ENCODE measurements at regions not wholly inside any gene's neighbourhood (a gene's known extent, or its start where the extent isn't known, plus 50 kb on each side); places are given as distances from the start of the nearest gene placed in this dataset.

DNA sequence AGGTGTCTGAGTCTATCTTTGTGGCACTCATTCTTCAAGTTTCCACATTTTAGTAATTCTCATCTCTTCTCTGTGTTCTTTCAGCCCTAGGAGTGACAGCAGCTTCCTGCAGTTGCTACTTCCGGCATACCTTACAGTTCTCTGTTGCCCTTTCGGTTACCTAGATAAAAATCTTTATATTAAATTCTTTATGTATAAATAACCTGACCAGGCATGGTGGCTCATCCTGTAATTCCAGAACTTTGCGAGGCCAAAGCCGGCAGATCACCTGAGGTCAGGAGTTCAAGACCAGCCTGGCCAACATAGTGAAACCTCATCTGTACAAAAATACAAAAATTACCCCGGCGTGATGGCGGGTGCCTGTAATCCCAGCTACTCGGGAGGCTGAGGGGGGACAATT lies 62.9 kb downstream of the CDKN2C start:
- no peak for TF ChIP-seq EZH2phosphoT487 (IDR thresholded peaks at IDR 0.05; ENCODE audit: borderline replicate concordance, low read depth, low read length)
- TF ChIP-seq, protein P1, sequence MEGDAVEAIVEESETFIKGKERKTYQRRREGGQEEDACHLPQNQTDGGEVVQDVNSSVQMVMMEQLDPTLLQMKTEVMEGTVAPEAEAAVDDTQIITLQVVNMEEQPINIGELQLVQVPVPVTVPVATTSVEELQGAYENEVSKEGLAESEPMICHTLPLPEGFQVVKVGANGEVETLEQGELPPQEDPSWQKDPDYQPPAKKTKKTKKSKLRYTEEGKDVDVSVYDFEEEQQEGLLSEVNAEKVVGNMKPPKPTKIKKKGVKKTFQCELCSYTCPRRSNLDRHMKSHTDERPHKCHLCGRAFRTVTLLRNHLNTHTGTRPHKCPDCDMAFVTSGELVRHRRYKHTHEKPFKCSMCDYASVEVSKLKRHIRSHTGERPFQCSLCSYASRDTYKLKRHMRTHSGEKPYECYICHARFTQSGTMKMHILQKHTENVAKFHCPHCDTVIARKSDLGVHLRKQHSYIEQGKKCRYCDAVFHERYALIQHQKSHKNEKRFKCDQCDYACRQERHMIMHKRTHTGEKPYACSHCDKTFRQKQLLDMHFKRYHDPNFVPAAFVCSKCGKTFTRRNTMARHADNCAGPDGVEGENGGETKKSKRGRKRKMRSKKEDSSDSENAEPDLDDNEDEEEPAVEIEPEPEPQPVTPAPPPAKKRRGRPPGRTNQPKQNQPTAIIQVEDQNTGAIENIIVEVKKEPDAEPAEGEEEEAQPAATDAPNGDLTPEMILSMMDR (conservative IDR thresholded peaks at IDR 0.05; ENCODE audit: low read length), result no peak
